ENCODE measurements at regions not wholly inside any gene's neighbourhood (a gene's known extent, or its start where the extent isn't known, plus 50 kb on each side); places are given as distances from the start of the nearest gene placed in this dataset.

DNA sequence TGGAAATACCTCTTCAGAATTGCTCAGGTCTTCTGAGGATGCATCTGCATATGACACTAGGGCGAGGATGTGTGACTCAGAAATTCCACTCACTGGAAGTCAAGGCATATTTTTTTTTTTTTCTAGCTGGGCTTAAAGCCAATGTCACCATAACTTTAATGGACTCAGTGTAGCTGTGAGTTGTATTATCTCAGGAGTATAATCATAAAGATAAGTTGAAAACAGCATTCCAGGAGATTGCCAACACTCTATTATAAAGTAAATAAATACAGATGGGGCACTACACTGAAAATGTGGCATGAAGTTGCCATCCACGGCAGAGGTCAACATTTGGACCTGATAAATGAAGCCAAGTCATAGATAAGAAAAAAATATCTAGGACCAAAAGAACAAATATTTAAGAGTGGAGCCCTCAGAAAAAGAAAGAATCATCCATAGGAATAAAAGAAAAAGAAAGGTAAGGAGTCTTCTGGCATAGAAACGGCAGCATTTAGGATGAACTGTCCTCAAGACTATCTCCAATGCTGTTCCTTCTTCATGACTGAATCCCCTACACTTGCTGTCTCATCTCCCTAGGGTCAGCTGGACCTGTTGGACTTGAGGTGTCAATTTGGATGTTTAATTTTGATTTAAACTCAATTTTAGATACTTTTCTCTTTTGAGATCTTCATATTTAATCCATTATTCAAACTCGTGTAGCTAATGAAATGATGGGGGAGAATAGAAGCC is 72.9 kb upstream of the CAV2 start:
- no peaks in the 10 kb centered on the region for H3K36me3 Mint-ChIP-seq (ENCODE audit: low read depth)
- ChIA-PET CTCF (interaction anchor here (0.6 to 0.7 kb wide), 2 partner anchors 11 to 150 kb away, joined by 3 to 6 read pairs; no protein-coding TSS in a partner anchor), POLR2A (no interaction called here)
- no peaks in the 10 kb centered on the region for H3K9me3 Mint-ChIP-seq (ENCODE audit: low read depth)
- no peak overlapping the region for H3K4me3 Mint-ChIP-seq
- DNase-seq (peak; percentile 11), ATAC-seq (peak; percentile 47)
- H3K27ac Mint-ChIP-seq, result no peak overlapping the region
- H3K4me1 Mint-ChIP-seq, result no peaks in the 10 kb centered on the region
- intact Hi-C loops (cut with DNase I, micrococcal nuclease), result no loop called here
- H3K27me3 Mint-ChIP-seq, result peaks cover 2% of the 10 kb centered on the region

DNA sequence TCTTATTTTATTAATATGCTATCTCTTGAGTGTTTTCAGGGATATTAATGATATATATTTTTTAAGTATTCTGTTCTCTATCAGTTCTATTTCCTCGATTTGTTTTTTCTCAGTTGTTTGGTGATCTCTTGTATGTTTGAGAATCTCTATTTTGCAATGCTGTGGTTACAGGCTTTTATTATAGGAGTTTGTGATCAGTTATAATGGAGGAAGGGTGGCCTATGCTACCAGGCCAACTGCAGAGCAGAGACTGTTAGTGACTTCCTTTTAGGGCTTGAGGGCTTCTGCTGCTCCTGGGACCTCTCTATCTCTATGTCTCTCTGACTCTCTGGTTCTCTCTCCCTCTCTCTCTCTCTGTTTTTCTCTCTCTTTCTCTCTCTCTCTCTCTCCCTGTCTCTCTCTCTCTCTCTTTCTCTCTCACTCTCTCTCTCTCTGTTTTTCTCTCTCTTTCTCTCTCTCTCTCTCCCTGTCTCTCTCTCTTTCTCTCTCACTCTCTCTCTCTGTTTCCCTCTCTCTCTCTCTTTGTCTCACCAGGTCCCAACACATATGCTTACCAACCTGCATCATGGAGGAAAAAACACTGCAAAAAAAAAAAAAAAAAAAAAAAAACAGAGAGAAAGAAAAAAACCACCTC is 69.4 kb upstream of the CAV2 start:
- intact Hi-C loops (cut with DNase I, micrococcal nuclease), result no loop called here
- ChIA-PET CTCF (no interaction called here), POLR2A (no interaction called here)
- H3K36me3 Mint-ChIP-seq (ENCODE audit: low read depth), result no peaks in the 10 kb centered on the region
- ATAC-seq (no peak), DNase-seq (no peak)
- no peak overlapping the region for H3K4me3 Mint-ChIP-seq
- no peaks in the 10 kb centered on the region for H3K9me3 Mint-ChIP-seq (ENCODE audit: low read depth)
- H3K27me3 Mint-ChIP-seq, result peaks cover 9% of the 10 kb centered on the region
- H3K27ac Mint-ChIP-seq, result no peak overlapping the region
- H3K4me1 Mint-ChIP-seq, result no peaks in the 10 kb centered on the region

DNA sequence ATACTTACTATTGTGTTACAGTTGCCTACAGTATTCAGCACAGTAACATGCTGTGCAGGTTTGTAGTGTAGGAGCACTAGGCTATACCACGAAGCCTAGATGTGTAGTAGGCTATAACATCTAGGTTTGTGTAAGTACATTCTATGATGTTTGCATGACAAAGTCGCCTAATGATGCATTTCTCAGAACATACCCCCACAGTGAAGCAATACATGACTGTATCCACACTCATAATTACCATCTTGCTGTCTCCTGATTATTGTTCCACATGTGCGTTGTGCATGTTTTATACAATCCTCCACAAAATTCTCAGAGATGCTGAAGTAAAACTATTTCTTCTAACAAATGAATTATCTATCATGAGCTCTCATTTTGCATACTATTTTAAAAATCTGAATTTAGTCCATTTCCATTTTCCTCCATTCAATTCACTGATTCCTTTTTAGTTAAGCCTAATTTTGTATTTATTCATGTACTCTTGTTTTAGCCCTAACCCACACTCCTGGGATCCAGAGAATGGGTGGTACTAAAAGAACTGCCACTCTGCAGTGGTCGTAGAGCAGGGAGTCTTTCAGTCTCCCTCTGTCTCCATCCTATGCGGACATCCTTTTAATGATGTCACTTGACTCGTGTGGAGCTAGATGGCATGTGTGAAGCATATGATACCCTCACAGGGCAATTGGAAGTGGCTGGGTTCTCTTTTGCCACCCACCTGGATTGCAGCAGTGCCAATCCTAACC is 67.6 kb upstream of the CAV2 start:
- H3K4me3 Mint-ChIP-seq, result no peak overlapping the region
- intact Hi-C loops (cut with DNase I, micrococcal nuclease), result no loop called here
- ATAC-seq, result no peak
- H3K27ac Mint-ChIP-seq, result no peak overlapping the region
- H3K36me3 Mint-ChIP-seq (ENCODE audit: low read depth), result no peaks in the 10 kb centered on the region
- ChIA-PET POLR2A (no interaction called here), CTCF (interaction anchor here (0.6 kb wide), 1 partner anchor 91 kb away, joined by 3 read pairs; no protein-coding TSS in a partner anchor)
- H3K9me3 Mint-ChIP-seq (ENCODE audit: low read depth), result no peaks in the 10 kb centered on the region
- peaks cover 11% of the 10 kb centered on the region for H3K27me3 Mint-ChIP-seq
- DNase-seq, result no peak
- no peaks in the 10 kb centered on the region for H3K4me1 Mint-ChIP-seq

DNA sequence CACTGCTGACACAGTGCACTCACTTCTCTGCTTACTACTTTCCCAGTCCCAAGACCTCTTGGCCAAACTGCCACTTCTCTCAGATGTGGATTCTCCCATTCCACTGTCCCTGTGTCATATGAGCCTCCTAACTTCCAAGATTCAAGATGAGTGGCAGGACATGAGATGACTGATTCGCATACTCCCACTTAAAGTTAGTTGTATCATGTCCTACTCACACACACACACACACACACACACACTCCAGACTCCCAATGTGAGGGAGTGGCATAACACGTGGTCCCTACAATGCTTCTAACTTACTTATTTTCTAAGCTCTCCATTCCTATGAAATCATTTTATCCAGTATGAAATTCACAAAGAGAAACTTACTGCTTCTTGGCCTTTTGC is 67.0 kb upstream of the CAV2 start:
- POLR2A ChIA-PET, result no interaction called here
- Mint-ChIP-seq H3K9me3 (ENCODE audit: low read depth) (no peaks in the 10 kb centered on the region), H3K27me3 (peaks cover 11% of the 10 kb centered on the region), H3K27ac (no peak overlapping the region), H3K36me3 (ENCODE audit: low read depth) (no peaks in the 10 kb centered on the region), H3K4me1 (no peaks in the 10 kb centered on the region), H3K4me3 (no peak overlapping the region)
- CTCF ChIA-PET, result no interaction called here
- intact Hi-C loops (cut with DNase I, micrococcal nuclease), result no loop called here
- ATAC-seq (no peak), DNase-seq (no peak)

DNA sequence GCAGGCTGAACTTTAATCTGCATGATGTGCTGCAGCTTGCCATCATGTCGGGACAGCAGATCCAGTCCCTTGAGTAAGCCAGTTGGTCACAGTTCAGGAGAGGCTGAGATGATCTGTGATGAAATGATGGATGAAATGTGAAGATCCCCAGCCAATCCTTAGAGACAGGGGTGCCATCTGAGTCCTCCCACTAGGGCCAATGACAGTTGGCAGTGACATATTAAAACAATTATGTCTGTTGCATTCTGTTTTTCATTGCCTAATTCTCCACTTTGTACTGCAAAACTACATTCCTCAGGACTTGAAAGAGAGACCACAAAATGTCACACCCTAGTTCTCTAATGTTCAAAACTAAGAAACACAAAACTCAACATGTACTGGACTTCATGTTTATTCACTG is 66.3 kb upstream of the CAV2 start:
- H3K27ac Mint-ChIP-seq, result no peak overlapping the region
- ChIA-PET CTCF (no interaction called here), POLR2A (no interaction called here)
- ATAC-seq, result no peak
- no peaks in the 10 kb centered on the region for H3K36me3 Mint-ChIP-seq (ENCODE audit: low read depth)
- no peaks in the 10 kb centered on the region for H3K4me1 Mint-ChIP-seq
- H3K4me3 Mint-ChIP-seq, result no peak overlapping the region
- no peaks in the 10 kb centered on the region for H3K9me3 Mint-ChIP-seq (ENCODE audit: low read depth)
- H3K27me3 Mint-ChIP-seq, result peaks cover 11% of the 10 kb centered on the region
- no peak for DNase-seq
- intact Hi-C loops (cut with DNase I, micrococcal nuclease), result no loop called here

DNA sequence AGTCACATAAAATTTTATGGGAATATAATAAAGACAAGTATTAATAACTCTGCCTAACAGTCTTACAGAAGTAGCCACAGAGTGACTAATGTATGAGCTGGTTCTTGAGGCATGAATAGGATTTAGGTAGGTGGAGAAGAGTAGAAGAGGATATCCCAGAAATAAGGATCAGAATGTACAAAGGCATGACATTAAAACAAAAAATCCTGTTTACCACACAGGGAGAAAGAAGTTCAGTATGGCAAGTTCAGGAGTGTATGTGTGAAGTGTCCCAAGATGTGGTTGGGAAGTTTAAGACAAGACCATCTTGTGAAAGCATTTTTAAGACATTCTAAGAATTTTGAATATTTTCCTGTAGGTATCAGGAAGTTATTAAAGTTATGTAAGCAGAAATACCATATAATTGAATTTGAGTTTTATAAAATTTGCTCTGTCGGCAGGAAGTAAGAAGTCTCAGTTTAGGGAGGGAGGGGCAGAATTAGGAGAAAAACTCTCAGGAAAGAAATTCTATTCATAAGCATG is 64.7 kb upstream of the CAV2 start:
- ChIA-PET CTCF (no interaction called here), POLR2A (no interaction called here)
- Mint-ChIP-seq H3K4me1 (no peaks in the 10 kb centered on the region), H3K9me3 (ENCODE audit: low read depth) (no peaks in the 10 kb centered on the region), H3K27ac (no peak overlapping the region), H3K36me3 (ENCODE audit: low read depth) (no peaks in the 10 kb centered on the region), H3K4me3 (no peak overlapping the region), H3K27me3 (peaks cover 9% of the 10 kb centered on the region)
- intact Hi-C loops (cut with DNase I, micrococcal nuclease), result no loop called here
- DNase-seq, result no peak
- no peak for ATAC-seq

DNA sequence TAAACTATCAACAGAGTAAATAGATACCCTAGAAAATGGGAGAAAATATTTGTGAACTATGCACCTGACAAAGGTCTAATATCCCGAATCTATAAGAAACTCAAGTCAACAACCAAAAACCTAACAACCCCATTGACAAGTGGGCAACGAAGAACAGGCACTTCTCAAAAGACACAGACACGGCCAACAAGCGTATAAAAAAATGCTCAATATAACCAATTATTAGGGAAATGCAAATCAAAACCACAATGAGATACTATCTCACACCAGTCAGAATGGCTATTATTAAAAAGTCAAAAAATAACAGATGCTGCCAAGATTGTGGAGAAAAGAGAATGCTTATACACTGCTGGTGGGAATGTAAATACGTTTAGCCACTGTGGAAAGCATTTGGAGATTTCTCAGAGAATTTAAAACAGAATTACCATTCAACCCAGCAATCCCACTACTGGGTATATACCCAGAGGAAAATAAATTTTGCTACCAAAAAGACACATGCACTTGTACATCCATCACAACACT is 63.2 kb upstream of the CAV2 start:
- Mint-ChIP-seq H3K36me3 (ENCODE audit: low read depth) (no peaks in the 10 kb centered on the region), H3K27me3 (peaks cover 9% of the 10 kb centered on the region), H3K27ac (no peak overlapping the region), H3K4me3 (no peak overlapping the region), H3K9me3 (ENCODE audit: low read depth) (no peaks in the 10 kb centered on the region), H3K4me1 (no peaks in the 10 kb centered on the region)
- intact Hi-C loops (cut with DNase I, micrococcal nuclease), result no loop called here
- DNase-seq (no peak), ATAC-seq (no peak)
- ChIA-PET CTCF (interaction anchor here (0.6 kb wide), 1 partner anchor 110 kb away, joined by 4 read pairs; no protein-coding TSS in a partner anchor), POLR2A (no interaction called here)

DNA sequence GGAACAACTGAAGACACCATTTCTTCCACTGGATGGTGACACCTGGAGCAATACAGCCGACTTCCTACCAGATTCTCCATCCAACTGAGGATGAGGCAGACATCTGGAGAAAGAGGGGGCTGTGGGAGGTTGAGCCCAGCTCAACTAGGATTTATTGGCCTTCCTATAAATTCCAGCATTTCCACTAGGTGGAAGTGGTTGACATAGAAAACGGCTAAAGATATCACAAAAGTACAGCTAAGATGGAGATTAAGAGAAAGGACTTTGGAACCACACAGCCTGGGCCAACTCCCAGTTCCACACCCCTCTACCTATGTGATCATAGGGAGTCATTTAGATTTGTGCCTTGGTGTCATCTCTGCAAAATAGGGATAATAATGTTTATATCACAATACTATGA is 61.3 kb upstream of the CAV2 start:
- intact Hi-C loops (cut with DNase I, micrococcal nuclease), result no loop called here
- Mint-ChIP-seq H3K27me3 (peaks cover 6% of the 10 kb centered on the region), H3K27ac (no peak overlapping the region), H3K36me3 (ENCODE audit: low read depth) (no peaks in the 10 kb centered on the region), H3K9me3 (ENCODE audit: low read depth) (no peaks in the 10 kb centered on the region), H3K4me3 (no peak overlapping the region), H3K4me1 (no peaks in the 10 kb centered on the region)
- no peak for DNase-seq
- POLR2A ChIA-PET, result no interaction called here
- no peak for ATAC-seq
- CTCF ChIA-PET, result interaction anchor here (0.6 kb wide), 1 partner anchor 12 kb away, joined by 3 read pairs; no protein-coding TSS in a partner anchor

DNA sequence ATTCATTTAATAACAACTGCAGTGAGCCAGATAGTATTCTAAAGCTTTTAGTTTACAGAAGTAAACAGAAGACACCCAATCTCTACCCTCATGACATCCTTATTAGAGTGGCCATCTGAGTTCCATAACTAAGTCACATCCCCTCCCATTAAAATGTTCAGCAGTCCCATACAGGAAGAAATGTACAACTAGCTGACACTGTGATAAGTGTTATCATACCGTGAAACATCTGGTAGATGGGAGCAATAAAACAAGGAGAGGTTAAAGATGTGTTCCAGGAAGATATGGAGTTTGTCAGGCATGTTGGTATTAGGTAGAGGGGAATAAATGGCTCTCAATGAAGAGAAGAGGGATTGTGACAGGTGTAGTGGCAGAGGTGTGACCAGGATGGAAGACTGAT is 60.5 kb upstream of the CAV2 start:
- no peak overlapping the region for H3K4me3 Mint-ChIP-seq
- DNase-seq, result no peak
- H3K27me3 Mint-ChIP-seq, result peaks cover 6% of the 10 kb centered on the region
- no peaks in the 10 kb centered on the region for H3K9me3 Mint-ChIP-seq (ENCODE audit: low read depth)
- H3K36me3 Mint-ChIP-seq (ENCODE audit: low read depth), result no peaks in the 10 kb centered on the region
- POLR2A ChIA-PET, result no interaction called here
- H3K27ac Mint-ChIP-seq, result no peak overlapping the region
- intact Hi-C loops (cut with DNase I, micrococcal nuclease), result no loop called here
- ATAC-seq, result no peak
- CTCF ChIA-PET, result no interaction called here
- H3K4me1 Mint-ChIP-seq, result no peaks in the 10 kb centered on the region

DNA sequence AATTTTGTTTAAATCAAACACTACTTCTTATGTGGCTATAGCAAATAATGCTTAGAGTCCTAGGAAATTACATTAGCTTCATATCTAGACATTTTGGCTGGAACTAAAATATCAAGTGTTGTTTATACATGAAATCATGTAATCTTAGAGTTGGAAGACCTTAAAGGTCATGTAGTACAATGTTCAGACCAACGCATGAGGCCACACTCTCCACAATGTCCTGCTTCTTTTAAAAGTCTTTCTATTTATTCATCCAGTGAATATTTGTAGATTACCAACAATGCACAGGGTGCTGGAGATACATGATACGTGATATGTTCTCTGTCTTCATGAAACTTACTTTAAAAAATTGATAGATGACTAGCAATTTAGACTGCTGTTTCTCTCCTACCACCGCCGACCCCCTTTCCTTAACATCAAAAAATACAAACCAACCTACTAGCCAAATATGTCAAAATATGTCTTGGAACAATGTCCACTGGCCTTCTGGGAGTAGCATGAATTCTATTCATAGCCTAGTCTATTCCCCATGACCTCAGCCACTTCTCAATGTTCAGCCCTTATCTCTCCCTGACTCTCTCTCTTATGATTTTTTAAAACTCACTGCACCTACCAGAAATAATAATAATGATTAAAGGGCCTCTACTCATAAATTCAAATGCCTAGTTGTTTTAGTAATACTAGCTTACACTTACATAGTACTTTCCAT is 59.5 kb upstream of the CAV2 start:
- Mint-ChIP-seq H3K9me3 (ENCODE audit: low read depth) (no peaks in the 10 kb centered on the region), H3K27ac (no peak overlapping the region), H3K27me3 (peaks cover 9% of the 10 kb centered on the region), H3K4me3 (no peak overlapping the region), H3K36me3 (ENCODE audit: low read depth) (no peaks in the 10 kb centered on the region), H3K4me1 (no peaks in the 10 kb centered on the region)
- ChIA-PET CTCF (no interaction called here), POLR2A (no interaction called here)
- no peak for ATAC-seq
- intact Hi-C loops (cut with DNase I, micrococcal nuclease), result no loop called here
- DNase-seq, result no peak

DNA sequence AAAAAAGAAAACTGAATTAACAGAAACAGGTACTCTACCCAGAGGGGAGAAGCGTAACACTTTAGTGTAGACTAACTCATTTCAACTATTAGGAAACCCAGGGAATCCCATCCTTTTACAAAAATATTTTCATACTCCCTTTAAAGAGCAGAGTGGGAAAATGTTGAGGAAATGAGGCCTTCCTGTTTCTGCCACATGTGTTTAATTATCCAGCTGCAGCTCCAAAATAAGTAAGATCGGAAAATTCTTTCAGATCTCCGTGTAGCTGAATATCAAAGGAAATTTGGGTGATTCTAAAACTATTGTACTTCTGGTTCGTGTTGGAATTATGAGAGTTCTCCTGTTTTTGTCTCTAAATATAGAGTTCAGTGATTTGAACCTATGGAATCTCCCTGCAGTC is 58.0 kb upstream of the CAV2 start:
- DNase-seq (no peak), ATAC-seq (no peak)
- ChIA-PET POLR2A (no interaction called here), CTCF (interaction anchor here (1.2 kb wide), 1 partner anchor 150 kb away, joined by 3 read pairs; no protein-coding TSS in a partner anchor)
- no peaks in the 10 kb centered on the region for H3K9me3 Mint-ChIP-seq (ENCODE audit: low read depth)
- H3K4me1 Mint-ChIP-seq, result no peaks in the 10 kb centered on the region
- no peaks in the 10 kb centered on the region for H3K36me3 Mint-ChIP-seq (ENCODE audit: low read depth)
- no peak overlapping the region for H3K27ac Mint-ChIP-seq
- intact Hi-C loops (cut with DNase I, micrococcal nuclease), result no loop called here
- H3K27me3 Mint-ChIP-seq, result peaks cover 9% of the 10 kb centered on the region
- H3K4me3 Mint-ChIP-seq, result no peak overlapping the region

Data from activated CD4-positive, alpha-beta T cell treated with anti-CD3 and anti-CD28 coated beads for 36 hours (primary cell).